Bronchial epithelial cell (primary cell): ENCODE measurements at regions not wholly inside any gene's neighbourhood (a gene's known extent, or its start where the extent isn't known, plus 50 kb on each side); places are given as distances from the start of the nearest gene placed in this dataset.
A peak's percentile ranks its signal among the peaks of the same experiment; 100 is the strongest.

Source experiments
- DNase-seq: peaks from one replicate; pipeline ENCODE4 v3.0.0-alpha.2; 2010; ENCODE audit warnings: low read depth
- FAIRE-seq: peaks from 2 replicates; lab custom pipeline; 2011; peaks lifted over from hg19 to GRCh38; lab: Jason Lieb, UNC
- H3K27me3 ChIP-seq: 2 replicates; pipeline ENCODE4 v1.5.1; 2011; ENCODE audit warnings: low read length; ENCODE audit not compliant: control insufficient read depth, insufficient read depth
- H3K36me3 ChIP-seq: 2 replicates; pipeline ENCODE4 v1.5.1; 2011; ENCODE audit warnings: low read length; ENCODE audit not compliant: control insufficient read depth, insufficient read depth
- H3K4me3 ChIP-seq: 2 replicates; pipeline ENCODE4 v1.5.1; 2011; ENCODE audit warnings: mild to moderate bottlenecking, low read depth, low read length, control low read depth
- TF ChIP-seq, protein P1 (sequence below): IDR thresholded peaks from 2 replicates; pipeline ENCODE4 v1.5.1; 2011; ENCODE audit warnings: mild to moderate bottlenecking, moderate library complexity, low read length, control low read depth, inconsistent platforms; ENCODE audit not compliant: insufficient read depth, severe bottlenecking

DNA sequence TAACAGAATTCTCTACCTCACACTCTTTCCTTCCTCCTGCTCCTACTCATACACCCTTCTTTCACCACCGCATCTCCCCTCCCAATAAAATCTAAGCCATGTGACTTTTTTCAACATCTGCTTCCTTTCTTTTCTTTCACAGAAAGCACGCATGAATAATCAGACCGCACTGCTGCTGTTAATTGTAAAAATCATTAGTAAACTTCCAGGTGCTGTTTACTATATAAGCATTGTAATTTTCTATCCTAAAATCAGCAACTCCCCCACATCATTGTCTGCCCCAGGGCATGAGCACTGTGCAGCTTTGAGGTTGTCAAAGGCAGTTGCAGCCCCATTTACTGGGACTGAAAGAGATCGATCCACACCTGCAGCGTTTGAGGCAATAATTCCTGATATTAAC lies 782.6 kb upstream of the ID2 start:
- Histone ChIP-seq H3K36me3 (no peaks in the 10 kb centered on the region), H3K27me3 (no peaks in the 10 kb centered on the region), H3K4me3 (no peak overlapping the region)
- TF ChIP-seq, protein P1, sequence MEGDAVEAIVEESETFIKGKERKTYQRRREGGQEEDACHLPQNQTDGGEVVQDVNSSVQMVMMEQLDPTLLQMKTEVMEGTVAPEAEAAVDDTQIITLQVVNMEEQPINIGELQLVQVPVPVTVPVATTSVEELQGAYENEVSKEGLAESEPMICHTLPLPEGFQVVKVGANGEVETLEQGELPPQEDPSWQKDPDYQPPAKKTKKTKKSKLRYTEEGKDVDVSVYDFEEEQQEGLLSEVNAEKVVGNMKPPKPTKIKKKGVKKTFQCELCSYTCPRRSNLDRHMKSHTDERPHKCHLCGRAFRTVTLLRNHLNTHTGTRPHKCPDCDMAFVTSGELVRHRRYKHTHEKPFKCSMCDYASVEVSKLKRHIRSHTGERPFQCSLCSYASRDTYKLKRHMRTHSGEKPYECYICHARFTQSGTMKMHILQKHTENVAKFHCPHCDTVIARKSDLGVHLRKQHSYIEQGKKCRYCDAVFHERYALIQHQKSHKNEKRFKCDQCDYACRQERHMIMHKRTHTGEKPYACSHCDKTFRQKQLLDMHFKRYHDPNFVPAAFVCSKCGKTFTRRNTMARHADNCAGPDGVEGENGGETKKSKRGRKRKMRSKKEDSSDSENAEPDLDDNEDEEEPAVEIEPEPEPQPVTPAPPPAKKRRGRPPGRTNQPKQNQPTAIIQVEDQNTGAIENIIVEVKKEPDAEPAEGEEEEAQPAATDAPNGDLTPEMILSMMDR: no peak
- DNase-seq: no peak
- FAIRE-seq: no peak

DNA sequence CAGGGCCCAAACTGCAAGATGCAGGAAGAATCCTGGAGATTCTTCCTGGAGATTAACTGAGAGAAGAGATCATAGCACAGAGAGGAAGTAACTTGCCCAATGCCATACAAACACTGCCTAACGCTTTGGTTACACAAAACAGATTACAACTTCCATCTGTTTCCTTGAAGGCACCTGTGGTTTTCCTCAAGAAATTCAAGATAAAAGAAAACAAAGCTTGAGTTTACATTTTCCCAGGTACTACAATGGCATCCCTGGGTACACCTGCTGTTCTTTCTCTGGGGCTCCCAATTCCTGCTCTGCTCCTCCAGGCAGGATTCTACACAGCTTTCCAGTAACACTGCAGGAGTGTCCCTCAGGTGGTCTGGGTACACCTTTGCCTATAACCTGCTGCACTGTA lies 781.9 kb upstream of the ID2 start:
- H3K4me3 ChIP-seq: no peak overlapping the region
- TF ChIP-seq, protein P1: no peak
- FAIRE-seq (no peak), DNase-seq (no peak)
- no peaks in the 10 kb centered on the region for H3K27me3 ChIP-seq
- no peaks in the 10 kb centered on the region for H3K36me3 ChIP-seq

DNA sequence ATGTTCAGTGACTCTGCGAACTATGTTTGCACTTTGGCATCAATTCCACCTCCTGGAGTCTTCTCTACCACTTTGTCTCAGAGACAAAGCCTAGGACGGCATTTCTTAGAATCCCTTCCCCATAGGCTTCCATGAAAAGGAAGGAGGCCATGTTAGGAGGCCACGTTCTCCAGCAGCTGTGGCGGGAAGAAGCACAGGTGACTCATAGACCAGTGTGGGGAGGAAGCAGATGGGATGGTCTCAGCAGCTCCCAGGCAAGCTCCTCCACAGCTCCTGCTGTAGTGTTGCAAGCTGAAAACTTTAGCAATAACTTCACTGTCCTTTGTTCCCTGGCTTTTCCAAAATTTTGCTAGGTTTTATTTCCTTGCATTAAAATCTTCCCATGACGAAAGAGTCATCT lies 781.3 kb upstream of the ID2 start:
- no peaks in the 10 kb centered on the region for H3K36me3 ChIP-seq
- FAIRE-seq: no peak

DNA sequence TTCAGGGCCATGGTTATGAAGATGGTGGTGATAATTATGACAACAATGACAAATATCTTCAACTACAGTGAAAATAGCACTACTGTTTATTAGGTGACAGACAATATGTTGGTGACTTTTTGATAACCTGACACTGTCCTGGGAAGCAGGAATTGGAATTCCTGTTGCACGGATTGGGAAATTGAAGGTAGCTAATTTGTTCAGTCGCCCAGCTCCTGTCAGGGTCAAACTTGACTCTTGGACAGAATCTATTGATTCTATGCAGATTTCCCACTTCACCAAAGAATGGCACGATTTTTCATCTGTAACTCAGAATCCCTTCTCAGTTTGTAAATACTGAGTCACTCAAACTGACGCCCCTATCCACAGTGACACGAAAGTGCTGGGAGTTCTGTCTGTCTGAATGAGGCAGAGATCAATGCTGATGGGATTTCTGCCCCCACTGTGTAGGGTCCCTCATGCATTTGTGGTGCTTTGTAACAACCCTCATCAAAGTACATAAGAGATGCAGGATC lies 779.5 kb upstream of the ID2 start:
- TF ChIP-seq, protein P1: no peak
- Histone ChIP-seq H3K4me3 (no peak overlapping the region), H3K27me3 (no peaks in the 10 kb centered on the region), H3K36me3 (no peaks in the 10 kb centered on the region)
- DNase-seq: no peak
- FAIRE-seq: no peak

More for the DNA sequence above, 781.3 kb upstream of the ID2 start:
- peak; percentile 7 for DNase-seq
- Histone ChIP-seq H3K4me3 (no peak overlapping the region), H3K27me3 (no peaks in the 10 kb centered on the region)
- TF ChIP-seq, protein P1: no peak

DNA sequence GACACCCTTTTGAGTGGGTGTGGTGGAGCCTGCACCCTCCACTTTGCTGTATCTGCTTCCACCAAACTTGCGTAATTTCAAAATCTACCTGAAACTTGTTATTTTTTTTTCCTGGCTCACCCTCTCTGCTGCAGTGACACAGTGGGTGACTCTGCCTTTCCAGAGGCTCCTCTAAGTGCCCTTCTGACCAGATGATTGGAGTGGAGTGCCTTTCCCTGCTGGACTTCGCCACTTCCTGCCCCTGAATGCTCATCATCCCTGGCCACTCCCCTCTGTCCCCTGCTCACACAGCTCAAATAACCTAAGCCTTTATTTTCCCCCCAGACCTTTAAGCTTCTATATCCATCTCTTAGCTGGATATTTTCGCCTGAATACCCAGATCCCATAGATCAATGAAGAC lies 777.5 kb upstream of the ID2 start:
- DNase-seq (no peak), FAIRE-seq (no peak)
- Histone ChIP-seq H3K4me3 (no peak overlapping the region), H3K36me3 (no peaks in the 10 kb centered on the region), H3K27me3 (no peaks in the 10 kb centered on the region)
- TF ChIP-seq, protein P1: no peak

DNA sequence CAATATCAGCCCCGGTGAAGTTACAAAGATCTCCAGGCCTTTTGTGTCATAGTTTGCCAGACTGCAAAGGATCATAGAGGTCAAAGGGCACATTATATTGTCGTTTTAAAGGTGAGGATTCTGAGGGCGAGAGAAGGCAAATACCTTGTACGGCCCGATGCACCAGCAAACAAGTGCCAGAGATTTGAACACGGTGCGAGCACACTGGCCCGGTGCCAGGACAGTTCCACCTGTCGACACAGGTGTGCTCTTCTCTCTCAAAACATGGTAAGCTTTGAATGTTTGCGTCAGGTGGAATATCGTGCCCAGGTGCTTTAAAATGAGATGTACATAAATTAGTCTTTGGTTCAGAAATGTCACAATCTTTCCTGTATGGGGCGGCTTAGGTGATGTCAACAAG lies 776.1 kb upstream of the ID2 start:
- Histone ChIP-seq H3K4me3 (no peak overlapping the region), H3K27me3 (no peaks in the 10 kb centered on the region), H3K36me3 (no peaks in the 10 kb centered on the region)
- DNase-seq (no peak), FAIRE-seq (no peak)
- TF ChIP-seq, protein P1: no peak
